Hematopoietic multipotent progenitor cell treated with erythropoietin and hydrocortisone succinate and interleukin-3 and kit ligand, for 17 days (in vitro differentiated cells): ENCODE measurements at regions not wholly inside any gene's neighbourhood (a gene's known extent, or its start where the extent isn't known, plus 50 kb on each side); places are given as distances from the start of the nearest gene placed in this dataset.

Source experiments
- DNase-seq: peaks from one replicate; pipeline ENCODE4 v3.0.0-alpha.2; 2015; ENCODE audit warnings: low spot score

GRCh38 chr14:104371031-104371430 is 208.5 kb upstream of the C14orf180 start:
- DNase-seq = no peak

GRCh38 chr14:104371917-104372316 is 207.6 kb upstream of the C14orf180 start:
- DNase-seq = no peak

DNA sequence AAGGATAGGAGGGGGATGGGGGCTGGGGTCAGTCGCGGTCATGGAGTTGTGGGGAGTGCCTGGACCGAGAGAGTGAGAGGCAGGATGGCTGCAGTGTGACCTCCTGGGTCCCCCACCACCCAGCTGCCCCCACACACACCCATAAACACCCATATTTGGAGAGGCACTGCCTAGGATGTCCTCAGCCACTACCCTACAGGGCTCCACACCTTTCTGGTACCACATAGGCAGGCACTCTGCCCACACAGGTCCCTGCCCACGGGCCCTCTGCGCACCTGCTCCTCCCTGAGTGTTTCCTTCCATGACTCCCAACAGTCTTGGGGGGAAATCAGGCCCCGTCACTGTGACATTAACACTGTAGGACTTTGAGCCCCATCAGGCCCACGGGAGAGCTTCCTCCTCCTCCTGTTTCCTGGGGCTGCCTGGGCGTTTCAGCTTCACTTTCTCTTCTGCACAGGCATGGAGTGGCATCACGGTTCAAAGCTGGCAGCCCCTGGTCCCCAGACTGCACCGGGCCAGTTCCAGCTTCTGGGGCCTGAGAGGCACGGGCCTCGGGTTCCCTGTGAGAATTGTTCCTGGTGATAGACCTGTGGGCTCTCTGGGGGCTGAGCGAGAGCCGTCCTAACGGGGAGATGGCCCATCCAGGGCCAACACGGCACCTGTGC is 207.0 kb upstream of the C14orf180 start:
- DNase-seq = no peak

- DNase-seq = no peak
Measured at GRCh38 chr14:104373055-104373854, 206.3 kb upstream of the C14orf180 start.

DNA sequence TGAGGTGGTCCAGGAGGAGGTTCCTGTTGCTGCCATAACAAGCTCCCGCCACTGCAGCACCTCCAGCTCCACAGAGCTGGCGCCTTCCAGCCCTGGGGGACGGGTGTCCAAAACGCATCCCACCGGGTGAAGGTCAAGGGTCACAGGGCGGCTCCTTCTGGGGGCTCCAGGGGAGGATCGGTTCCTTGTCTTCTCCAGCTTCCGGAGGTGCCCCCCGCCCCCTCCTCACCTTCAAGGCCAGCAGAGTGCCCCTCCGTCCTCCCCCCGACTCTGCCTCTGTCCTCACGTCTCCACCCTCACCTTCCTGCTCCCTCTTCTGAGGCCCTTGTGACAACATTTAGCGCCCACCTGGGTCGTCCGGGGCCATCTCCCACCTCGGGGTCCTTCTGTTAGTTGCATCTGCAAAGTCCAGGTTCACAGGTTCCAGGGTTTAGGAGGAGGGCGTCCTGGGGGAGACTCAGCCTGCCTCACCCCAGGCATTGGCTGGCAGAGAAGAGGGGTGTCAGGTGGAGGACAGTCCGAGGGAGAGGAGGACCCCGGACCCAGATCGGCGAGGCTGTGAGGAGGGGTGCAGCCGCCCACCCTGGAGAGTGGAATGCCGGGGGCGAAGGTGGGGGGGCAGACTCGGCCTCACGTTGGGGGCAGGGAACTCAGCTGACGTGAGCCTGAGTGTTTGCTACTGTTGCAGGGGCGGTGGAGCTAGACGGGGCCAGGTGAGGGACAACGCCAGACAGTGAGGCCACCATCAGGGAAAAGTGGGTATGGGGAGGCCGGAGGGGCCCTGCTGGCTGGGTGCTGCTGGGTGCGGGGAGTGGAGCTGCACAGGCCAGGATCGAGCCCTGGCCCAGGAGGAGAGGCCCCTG is 205.5 kb upstream of the C14orf180 start:
- no peak for DNase-seq

DNA sequence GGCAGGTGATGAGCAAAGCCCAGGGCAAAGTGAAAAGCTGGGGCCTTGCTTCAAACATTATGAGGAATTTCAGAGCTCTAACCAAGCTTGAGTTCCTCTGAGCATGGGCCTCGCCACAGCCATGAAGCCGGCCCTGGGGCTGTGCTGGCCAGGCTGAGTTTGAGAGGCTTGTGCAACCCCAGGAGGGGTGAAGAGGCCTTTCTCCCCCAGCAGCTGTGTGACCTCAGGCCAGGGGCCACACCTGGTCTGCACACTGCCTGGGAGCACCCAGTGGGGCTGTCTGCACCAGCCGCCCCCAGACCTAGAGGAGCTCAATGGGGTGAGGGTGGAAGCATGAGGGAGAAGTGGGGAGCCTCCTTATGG is 204.9 kb upstream of the C14orf180 start:
- DNase-seq = no peak

DNA sequence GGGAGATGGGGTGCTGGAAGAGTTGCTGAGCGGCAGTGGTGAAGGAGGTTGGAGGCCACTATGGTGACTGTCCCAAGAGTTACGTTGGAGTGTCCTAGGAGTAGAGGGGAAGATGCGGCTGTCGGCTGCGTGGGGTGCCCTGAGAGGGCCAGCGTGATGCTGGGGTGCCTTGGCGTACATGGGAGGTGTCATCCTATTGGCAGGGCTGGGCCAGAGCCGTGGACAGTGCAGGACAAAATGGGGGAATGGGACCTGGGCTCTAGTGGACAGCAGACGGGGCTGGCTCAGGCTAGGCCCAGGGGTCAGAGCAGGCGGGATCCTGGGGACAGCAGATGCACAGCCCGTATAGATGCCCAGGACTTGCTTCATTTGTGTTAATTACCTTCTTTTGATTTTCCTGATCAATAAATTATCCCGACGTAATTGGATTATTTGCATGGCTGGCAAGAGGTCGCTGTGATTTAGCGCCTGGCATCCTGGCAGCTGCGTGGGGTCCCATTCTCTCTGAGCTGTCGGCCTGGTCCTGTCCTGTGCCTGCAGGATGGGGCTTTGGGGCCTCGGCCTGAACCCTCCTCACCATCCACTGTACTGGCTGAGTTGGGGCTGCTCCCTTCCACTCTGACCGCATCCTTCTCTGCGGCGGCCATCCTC is 203.9 kb upstream of the C14orf180 start:
- DNase-seq = no peak

DNA sequence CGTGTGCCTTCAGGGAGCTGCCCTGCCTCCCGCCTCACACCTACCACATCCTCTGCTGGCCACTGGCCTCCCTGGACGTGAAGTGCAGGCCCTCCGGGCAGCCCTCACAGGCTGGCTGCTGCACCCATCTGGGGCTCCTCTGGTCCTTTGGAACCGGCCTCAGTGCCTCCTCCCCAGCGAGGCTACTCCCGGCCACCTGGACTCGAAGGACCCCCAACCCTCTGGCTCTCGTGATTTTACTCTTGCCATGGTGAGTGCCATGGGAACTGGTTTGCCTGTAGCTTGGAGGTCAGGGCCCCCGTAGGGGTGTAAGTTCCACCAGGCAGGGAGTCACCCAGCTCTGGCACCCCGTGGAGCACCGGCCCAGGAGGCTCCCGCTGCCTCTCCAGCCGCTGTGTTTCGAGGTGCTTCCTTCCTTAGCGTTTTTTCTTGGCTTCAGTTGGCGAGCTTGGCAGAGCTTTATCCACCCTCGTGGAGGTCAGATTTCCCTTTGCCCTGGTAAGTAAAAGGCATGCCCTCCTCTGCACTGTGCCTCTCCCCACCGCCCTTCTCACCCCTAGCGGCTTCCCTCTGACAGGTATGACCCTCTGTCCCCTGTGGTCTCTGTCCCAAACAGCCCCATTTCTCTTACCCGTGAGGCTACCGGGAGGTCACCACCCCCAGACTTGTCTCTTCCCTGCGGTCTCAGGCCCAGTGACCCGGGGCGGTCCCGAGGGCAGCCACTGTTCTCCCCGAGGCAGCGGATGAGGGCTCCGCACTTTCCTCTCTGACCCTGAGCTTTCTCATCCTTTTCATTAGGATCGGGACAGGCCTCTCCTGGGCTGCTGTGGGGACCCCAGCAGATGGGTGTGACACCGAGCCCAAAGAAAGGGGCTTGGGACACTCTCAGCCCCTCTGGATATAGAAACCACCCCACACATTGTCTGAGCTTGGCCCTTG is 203.1 kb upstream of the C14orf180 start:
- no peak for DNase-seq

GRCh38 chr14:104377256-104377655 is 202.3 kb upstream of the C14orf180 start:
- DNase-seq = no peak

GRCh38 chr14:104378698-104379113 is 200.9 kb upstream of the C14orf180 start:
- DNase-seq = no peak

GRCh38 chr14:104382361-104383087 is 197.0 kb upstream of the C14orf180 start:
- no peak for DNase-seq

- DNase-seq = no peak
Measured at GRCh38 chr14:104383088-104383995, 196.2 kb upstream of the C14orf180 start.

- no peak for DNase-seq
Measured at GRCh38 chr14:104383996-104384775, 195.4 kb upstream of the C14orf180 start.

DNA sequence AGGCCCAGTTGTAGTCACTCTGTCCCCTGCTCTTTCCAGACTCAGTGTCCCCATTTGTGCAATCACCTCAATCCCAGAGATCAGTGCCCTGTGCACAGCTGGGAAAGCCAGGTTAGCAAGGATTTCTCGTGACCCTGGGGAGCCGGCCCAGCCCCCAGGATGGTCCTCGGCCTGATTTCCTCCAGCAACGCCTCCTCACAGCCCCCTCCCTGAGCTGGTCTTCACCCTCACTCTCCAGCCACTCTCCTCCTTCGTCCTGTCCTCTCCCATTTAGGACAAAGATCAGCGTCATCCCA is 194.8 kb upstream of the C14orf180 start:
- no peak for DNase-seq

DNA sequence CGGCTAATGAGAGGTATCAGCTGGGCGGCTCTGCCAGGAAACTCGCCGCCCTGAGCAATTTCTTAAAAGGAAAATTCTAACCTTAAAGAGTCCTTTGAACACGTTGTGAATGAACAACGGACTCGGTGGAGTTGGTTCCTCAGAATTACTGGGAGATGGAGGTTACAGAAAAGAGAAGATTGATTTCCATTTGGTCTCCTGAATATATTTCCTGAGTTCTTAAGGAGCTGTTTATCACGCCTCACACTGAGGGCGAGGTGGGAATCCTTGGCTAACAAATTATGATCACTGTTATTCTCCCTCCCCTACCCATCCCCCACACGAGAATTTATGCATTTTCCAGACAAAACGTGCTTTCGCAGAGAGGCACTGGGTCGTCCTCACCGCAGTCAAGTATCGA is 194.5 kb upstream of the C14orf180 start:
- DNase-seq = no peak

DNA sequence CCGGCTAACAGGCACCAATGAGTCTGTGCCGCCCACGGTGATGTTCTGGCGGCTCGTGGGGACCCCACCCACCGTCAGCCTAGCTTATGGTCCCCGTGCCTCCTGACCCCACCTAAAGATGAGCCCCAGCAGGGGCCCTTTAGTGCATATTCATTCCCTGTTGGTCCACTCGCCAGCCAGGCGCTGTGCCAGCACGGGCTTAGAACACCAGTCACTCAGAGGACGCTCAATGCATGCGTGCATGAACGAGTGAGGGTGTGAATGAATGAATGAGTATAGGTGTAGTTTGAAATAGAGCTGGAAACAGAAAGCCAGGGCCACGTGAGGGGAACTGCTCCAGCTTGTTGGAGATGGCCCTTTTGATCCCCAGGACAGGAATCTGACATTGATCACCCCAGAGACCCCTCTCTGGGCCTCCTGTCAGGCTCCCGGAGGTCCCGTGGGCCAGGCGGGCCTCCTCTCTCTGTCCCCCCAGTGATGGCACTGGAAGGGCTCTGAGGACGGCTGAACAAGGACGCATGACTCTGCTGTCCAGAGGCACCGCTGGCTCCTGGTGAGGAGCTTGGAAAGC is 193.9 kb upstream of the C14orf180 start:
- DNase-seq = no peak

GRCh38 chr14:104386151-104386841 is 193.3 kb upstream of the C14orf180 start:
- DNase-seq = no peak
